PC-3 (cell line): ENCODE measurements at regions not wholly inside any gene's neighbourhood (a gene's known extent, or its start where the extent isn't known, plus 50 kb on each side); places are given as distances from the start of the nearest gene placed in this dataset.

Source experiments
- CTCF ChIP-seq: fragments of 300-600 bp; sonication (generic); conservative IDR thresholded peaks from 2 replicates; pipeline ENCODE4 v1.5.1; 2017; ENCODE audit warnings: antibody characterized with exemption, low read depth, mild to moderate bottlenecking, low read length
- EZH2 ChIP-seq: fragments of 300-600 bp; sonication (generic); IDR thresholded peaks from one replicate; pipeline ENCODE4 v1.6.1; 2017; ENCODE audit warnings: antibody characterized with exemption, mild to moderate bottlenecking, low read length; ENCODE audit not compliant: unreplicated experiment
- EZH2phosphoT487 ChIP-seq: fragments of 300-600 bp; sonication (generic); IDR thresholded peaks from 2 replicates; pipeline ENCODE4 v1.6.1; 2018; ENCODE audit warnings: mild to moderate bottlenecking, antibody characterized with exemption, low read length, borderline replicate concordance

DNA sequence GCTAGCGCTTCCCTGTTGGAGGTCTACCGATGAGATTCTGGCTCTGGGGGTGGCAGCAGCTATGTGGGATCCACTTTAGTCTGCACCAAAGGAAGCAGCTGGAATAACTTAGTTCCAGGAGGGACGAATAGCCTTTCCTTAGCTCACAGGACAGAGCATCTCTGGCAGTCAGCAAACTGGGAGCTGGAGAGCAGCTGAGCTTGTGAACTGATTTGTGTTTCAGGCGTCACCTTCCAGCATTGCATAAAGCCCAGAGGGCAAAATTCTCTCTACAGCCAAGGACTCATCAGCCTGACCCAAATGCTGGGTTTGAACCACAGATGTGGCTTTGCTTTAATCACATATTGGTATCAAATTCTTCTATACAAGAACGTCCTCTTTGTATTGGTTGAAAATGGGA, 81.9 kb upstream of the PELI2 start:
- TF ChIP-seq CTCF: no peak
- no peak for TF ChIP-seq EZH2
- TF ChIP-seq EZH2phosphoT487: no peak
